ENCODE measurements at regions not wholly inside any gene's neighbourhood (a gene's known extent, or its start where the extent isn't known, plus 50 kb on each side); places are given as distances from the start of the nearest gene placed in this dataset.

DNA sequence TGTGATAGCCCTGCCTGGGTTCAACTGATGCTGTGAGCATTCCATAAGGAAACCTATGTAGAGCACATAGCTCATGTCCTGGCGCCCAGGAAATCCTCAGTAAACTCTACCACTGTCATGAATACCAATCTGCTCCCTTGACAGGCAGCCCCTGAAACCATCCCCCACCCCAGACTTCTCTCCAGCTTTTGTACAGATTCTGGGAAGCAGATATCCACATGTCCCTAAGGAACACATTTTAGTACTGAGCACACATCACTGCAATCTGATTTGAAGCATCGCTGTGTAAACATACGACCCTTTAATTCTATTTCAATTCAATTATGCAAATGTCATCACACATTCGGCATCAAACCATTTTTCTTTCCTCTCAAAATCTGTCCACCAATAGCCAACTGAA lies 89.5 kb upstream of the FSTL4 start:
- TF ChIP-seq POLR2AphosphoS5 (IDR thresholded peaks at IDR 0.05; ENCODE audit: borderline replicate concordance, low read depth, low read length), result no peak
- TF ChIP-seq FOXP2 (optimal IDR thresholded peaks at IDR 0.05; ENCODE audit: control extremely low read depth, extremely low read length, insufficient read depth), result no peak
- no peak for TF ChIP-seq EZH2 (IDR thresholded peaks at IDR 0.05)
- Histone ChIP-seq H3K9me3 (ENCODE audit: low read depth, low read length) (no peaks in the 10 kb centered on the region), H3K27ac (no peak overlapping the region), H3K4me3 (no peak overlapping the region), H3K9ac (ENCODE audit: insufficient read length) (no peak overlapping the region), H3K36me3 (ENCODE audit: insufficient read depth, low read length) (no peaks in the 10 kb centered on the region)
- DNase-seq (ENCODE audit: low read depth, low spot score), result no peak

- no peaks in the 10 kb centered on the region for H3K36me3 ChIP-seq (ENCODE audit: insufficient read depth, low read length)
- no peak for DNase-seq (ENCODE audit: low read depth, low spot score)
- H3K9me3 ChIP-seq (ENCODE audit: low read depth, low read length), result no peaks in the 10 kb centered on the region
- no peak for TF ChIP-seq POLR2AphosphoS5 (IDR thresholded peaks at IDR 0.05; ENCODE audit: borderline replicate concordance, low read depth, low read length)
- TF ChIP-seq EZH2 (IDR thresholded peaks at IDR 0.05), result no peak
- no peak for TF ChIP-seq FOXP2 (optimal IDR thresholded peaks at IDR 0.05; ENCODE audit: control extremely low read depth, extremely low read length, insufficient read depth)
- no peak overlapping the region for H3K9ac ChIP-seq (ENCODE audit: insufficient read length)
- no peak overlapping the region for H3K4me3 ChIP-seq
- no peak overlapping the region for H3K27ac ChIP-seq
Measured at GRCh38 chr5:133700251-133700650, 87.9 kb upstream of the FSTL4 start.

DNA sequence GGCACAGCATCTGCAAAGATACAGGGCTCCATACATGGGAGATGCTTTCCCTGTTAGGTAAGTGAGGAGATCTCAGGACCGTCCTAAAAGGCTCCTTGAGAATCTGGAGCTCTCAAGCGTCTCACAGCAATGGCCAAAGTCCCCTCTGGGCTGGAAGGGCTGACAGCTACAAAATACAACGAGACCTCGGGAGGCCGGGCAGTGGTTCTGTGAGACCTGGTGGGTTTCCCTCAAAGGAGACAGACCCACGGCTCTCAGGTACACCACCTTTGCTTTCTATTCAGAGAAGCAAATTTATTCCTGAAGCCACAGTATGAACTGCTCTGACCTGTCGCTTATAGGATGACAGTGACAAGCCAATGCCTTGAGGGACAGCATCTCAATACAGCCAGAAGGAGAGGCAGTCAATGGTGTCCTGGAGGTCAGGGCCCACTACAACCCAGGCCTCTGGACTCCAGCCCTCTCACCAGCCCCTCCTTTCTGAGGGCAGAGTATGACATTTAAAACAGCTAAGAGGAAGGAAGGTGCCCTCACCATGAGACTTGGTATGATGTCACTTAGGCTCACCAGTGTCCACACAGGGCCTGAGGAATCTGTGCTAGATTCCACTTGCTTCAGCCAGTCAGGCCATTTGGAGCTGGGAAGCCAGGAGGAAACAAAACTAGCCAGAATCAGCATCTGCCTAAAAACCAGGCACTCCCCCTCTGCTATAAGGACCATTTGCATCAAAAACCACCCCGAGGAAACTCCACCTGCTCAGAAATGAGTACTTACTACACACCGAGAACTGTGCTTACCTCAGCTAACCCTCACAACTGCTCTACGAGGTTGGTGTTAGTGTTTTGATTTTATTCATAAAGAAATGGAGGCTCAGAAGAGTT lies 86.5 kb upstream of the FSTL4 start:
- no peaks in the 10 kb centered on the region for H3K36me3 ChIP-seq (ENCODE audit: insufficient read depth, low read length)
- H3K9ac ChIP-seq (ENCODE audit: insufficient read length), result no peak overlapping the region
- H3K27ac ChIP-seq, result no peak overlapping the region
- DNase-seq (ENCODE audit: low read depth, low spot score), result no peak
- H3K9me3 ChIP-seq (ENCODE audit: low read depth, low read length), result no peaks in the 10 kb centered on the region
- TF ChIP-seq POLR2AphosphoS5 (IDR thresholded peaks at IDR 0.05; ENCODE audit: borderline replicate concordance, low read depth, low read length) (no peak), EZH2 (IDR thresholded peaks at IDR 0.05) (no peak), FOXP2 (optimal IDR thresholded peaks at IDR 0.05; ENCODE audit: control extremely low read depth, extremely low read length, insufficient read depth) (no peak)
- H3K4me3 ChIP-seq, result no peak overlapping the region

- H3K27ac ChIP-seq, result no peak overlapping the region
- TF ChIP-seq FOXP2 (optimal IDR thresholded peaks at IDR 0.05; ENCODE audit: control extremely low read depth, extremely low read length, insufficient read depth) (no peak), EZH2 (IDR thresholded peaks at IDR 0.05) (no peak), POLR2AphosphoS5 (IDR thresholded peaks at IDR 0.05; ENCODE audit: borderline replicate concordance, low read depth, low read length) (no peak)
- H3K9me3 ChIP-seq (ENCODE audit: low read depth, low read length), result no peaks in the 10 kb centered on the region
- no peak overlapping the region for H3K4me3 ChIP-seq
- no peaks in the 10 kb centered on the region for H3K36me3 ChIP-seq (ENCODE audit: insufficient read depth, low read length)
- no peak for DNase-seq (ENCODE audit: low read depth, low spot score)
- no peak overlapping the region for H3K9ac ChIP-seq (ENCODE audit: insufficient read length)
Measured at GRCh38 chr5:133698259-133698554, 85.9 kb upstream of the FSTL4 start.

DNA sequence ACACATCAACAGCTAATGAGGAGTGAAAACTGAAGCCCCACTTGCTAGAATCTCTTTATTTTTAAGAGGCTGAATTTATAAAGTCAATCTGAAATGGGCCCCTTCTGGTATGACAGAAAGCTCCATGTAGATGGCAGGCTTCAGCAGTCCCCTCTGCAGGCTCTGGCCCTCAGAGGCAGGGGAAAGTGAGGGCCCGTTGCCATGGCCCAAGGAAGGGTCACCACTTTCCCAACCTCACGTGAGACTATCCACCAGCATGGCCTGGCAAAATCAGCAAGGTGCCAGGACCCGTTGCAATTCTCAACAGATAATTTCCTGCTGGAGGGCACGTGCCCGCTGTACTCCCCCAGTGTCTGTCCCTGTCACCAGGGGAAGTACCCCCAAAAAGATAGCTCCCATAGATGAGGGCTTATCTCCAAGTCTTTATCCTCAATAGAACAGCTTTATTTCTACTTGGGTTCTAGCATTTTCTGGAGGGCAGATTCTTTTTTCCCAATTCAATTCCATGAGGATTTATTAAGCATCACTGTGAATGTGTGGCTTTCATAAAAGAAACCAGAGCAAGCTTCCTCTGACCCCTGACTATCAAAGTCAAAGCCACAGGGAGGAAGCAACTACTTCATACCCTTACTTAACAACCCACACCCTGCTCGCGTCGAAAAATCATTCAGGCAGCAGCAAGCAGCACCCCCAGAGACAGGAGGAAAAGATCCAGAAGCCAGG lies 85.4 kb upstream of the FSTL4 start:
- Histone ChIP-seq H3K9me3 (ENCODE audit: low read depth, low read length) (no peaks in the 10 kb centered on the region), H3K36me3 (ENCODE audit: insufficient read depth, low read length) (no peaks in the 10 kb centered on the region), H3K4me3 (no peak overlapping the region), H3K27ac (no peak overlapping the region), H3K9ac (ENCODE audit: insufficient read length) (no peak overlapping the region)
- TF ChIP-seq POLR2AphosphoS5 (IDR thresholded peaks at IDR 0.05; ENCODE audit: borderline replicate concordance, low read depth, low read length) (no peak), EZH2 (IDR thresholded peaks at IDR 0.05) (no peak), FOXP2 (optimal IDR thresholded peaks at IDR 0.05; ENCODE audit: control extremely low read depth, extremely low read length, insufficient read depth) (no peak)
- no peak for DNase-seq (ENCODE audit: low read depth, low spot score)

DNA sequence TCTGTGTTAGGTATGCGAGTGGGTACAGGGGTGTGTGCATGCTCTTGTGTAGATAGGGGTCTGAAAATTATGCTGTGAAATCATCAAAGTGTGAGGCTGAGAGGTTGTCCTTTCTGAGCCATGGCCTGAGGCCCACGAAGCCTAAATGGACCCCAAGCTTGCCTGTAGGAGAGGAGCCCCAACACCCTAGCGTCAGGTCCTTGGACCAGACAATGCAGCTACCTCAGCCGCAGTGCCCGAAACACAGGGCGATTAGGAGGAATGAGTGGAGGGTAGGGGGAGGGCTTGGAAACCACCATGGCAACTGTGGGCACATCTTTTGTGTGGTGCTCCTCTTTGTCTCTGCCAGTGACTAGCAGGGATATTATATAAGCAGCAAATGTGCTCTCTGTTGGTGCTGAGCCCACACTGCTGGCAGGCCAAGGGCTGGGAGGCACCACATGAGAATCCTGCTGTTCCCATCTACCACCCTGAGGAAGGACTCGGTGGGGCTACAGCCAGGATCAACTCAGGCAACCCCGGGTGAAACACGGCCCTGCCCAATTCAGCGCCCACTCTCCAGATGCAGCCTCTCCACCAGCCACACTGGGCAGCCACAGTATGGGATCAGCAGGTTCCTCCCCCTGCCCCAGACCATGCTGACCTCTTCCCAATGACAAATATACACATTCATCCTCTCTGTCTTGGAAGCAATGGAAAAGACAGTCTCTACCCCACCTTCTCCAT lies 84.6 kb upstream of the FSTL4 start:
- TF ChIP-seq FOXP2 (optimal IDR thresholded peaks at IDR 0.05; ENCODE audit: control extremely low read depth, extremely low read length, insufficient read depth), result no peak
- no peak for TF ChIP-seq EZH2 (IDR thresholded peaks at IDR 0.05)
- no peak for TF ChIP-seq POLR2AphosphoS5 (IDR thresholded peaks at IDR 0.05; ENCODE audit: borderline replicate concordance, low read depth, low read length)

GRCh38 chr5:133696006-133696584 lies 83.8 kb upstream of the FSTL4 start:
- Histone ChIP-seq H3K4me3 (no peak overlapping the region), H3K9ac (ENCODE audit: insufficient read length) (no peak overlapping the region), H3K27ac (no peak overlapping the region), H3K36me3 (ENCODE audit: insufficient read depth, low read length) (no peaks in the 10 kb centered on the region), H3K9me3 (ENCODE audit: low read depth, low read length) (no peaks in the 10 kb centered on the region)
- DNase-seq (ENCODE audit: low read depth, low spot score), result no peak
- TF ChIP-seq POLR2AphosphoS5 (IDR thresholded peaks at IDR 0.05; ENCODE audit: borderline replicate concordance, low read depth, low read length) (no peak), EZH2 (IDR thresholded peaks at IDR 0.05) (no peak), FOXP2 (optimal IDR thresholded peaks at IDR 0.05; ENCODE audit: control extremely low read depth, extremely low read length, insufficient read depth) (no peak)

More for the DNA sequence above, 84.6 kb upstream of the FSTL4 start:
- Histone ChIP-seq H3K27ac (no peak overlapping the region), H3K9ac (ENCODE audit: insufficient read length) (no peak overlapping the region), H3K4me3 (no peak overlapping the region), H3K9me3 (ENCODE audit: low read depth, low read length) (no peaks in the 10 kb centered on the region), H3K36me3 (ENCODE audit: insufficient read depth, low read length) (no peaks in the 10 kb centered on the region)
- DNase-seq (ENCODE audit: low read depth, low spot score), result no peak
